HG03520 (cell line): ENCODE measurements at regions not wholly inside any gene's neighbourhood (a gene's known extent, or its start where the extent isn't known, plus 50 kb on each side); places are given as distances from the start of the nearest gene placed in this dataset.

Experiments
- ATAC-seq: cut with Tn5 transposase; IDR thresholded peaks from one replicate; pipeline ENCODE4 v1.9.1; 2021; ENCODE audit warnings: mild to moderate bottlenecking, moderate library complexity; ENCODE audit not compliant: unreplicated experiment

GRCh38 chr4:59831746-59832145 is 1368.4 kb upstream of the ADGRL3 start:
- no peak for ATAC-seq

GRCh38 chr4:59834943-59835342 is 1365.2 kb upstream of the ADGRL3 start:
- no peak for ATAC-seq

- no peak for ATAC-seq
Observed at GRCh38 chr4:59837751-59838150, 1362.4 kb upstream of the ADGRL3 start.

GRCh38 chr4:59838236-59838635 is 1361.9 kb upstream of the ADGRL3 start:
- ATAC-seq = no peak

- ATAC-seq = no peak
Observed at GRCh38 chr4:59841698-59842097, 1358.4 kb upstream of the ADGRL3 start.

- no peak for ATAC-seq
Observed at GRCh38 chr4:59848457-59848856, 1351.7 kb upstream of the ADGRL3 start.

GRCh38 chr4:59855630-59856352 is 1344.3 kb upstream of the ADGRL3 start:
- no peak for ATAC-seq

- no peak for ATAC-seq
Observed at GRCh38 chr4:59869056-59869455, 1331.1 kb upstream of the ADGRL3 start.

GRCh38 chr4:59869559-59869958 is 1330.6 kb upstream of the ADGRL3 start:
- ATAC-seq = no peak

GRCh38 chr4:59881632-59882031 is 1318.5 kb upstream of the ADGRL3 start:
- ATAC-seq = no peak

- no peak for ATAC-seq
Observed at GRCh38 chr4:59904331-59904730, 1295.8 kb upstream of the ADGRL3 start.

- no peak for ATAC-seq
Observed at GRCh38 chr4:59920416-59920815, 1279.7 kb upstream of the ADGRL3 start.

- no peak for ATAC-seq
Observed at GRCh38 chr4:59925290-59925689, 1274.8 kb upstream of the ADGRL3 start.

GRCh38 chr4:59936566-59936965 is 1263.6 kb upstream of the ADGRL3 start:
- ATAC-seq = no peak

GRCh38 chr4:59938166-59938565 is 1262.0 kb upstream of the ADGRL3 start:
- no peak for ATAC-seq

GRCh38 chr4:59945277-59945676 is 1254.8 kb upstream of the ADGRL3 start:
- ATAC-seq = no peak

GRCh38 chr4:59945716-59946115 is 1254.4 kb upstream of the ADGRL3 start:
- ATAC-seq = no peak

GRCh38 chr4:59956366-59956765 is 1243.8 kb upstream of the ADGRL3 start:
- no peak for ATAC-seq

- no peak for ATAC-seq
Observed at GRCh38 chr4:59960143-59960542, 1240.0 kb upstream of the ADGRL3 start.

- ATAC-seq = no peak
Observed at GRCh38 chr4:59966758-59967157, 1233.4 kb upstream of the ADGRL3 start.

GRCh38 chr4:59968796-59969195 is 1231.3 kb upstream of the ADGRL3 start:
- no peak for ATAC-seq

GRCh38 chr4:59969909-59970308 is 1230.2 kb upstream of the ADGRL3 start:
- no peak for ATAC-seq

- no peak for ATAC-seq
Observed at GRCh38 chr4:59971952-59972351, 1228.2 kb upstream of the ADGRL3 start.
